ENCODE measurements at regions not wholly inside any gene's neighbourhood (a gene's known extent, or its start where the extent isn't known, plus 50 kb on each side); places are given as distances from the start of the nearest gene placed in this dataset.

DNA sequence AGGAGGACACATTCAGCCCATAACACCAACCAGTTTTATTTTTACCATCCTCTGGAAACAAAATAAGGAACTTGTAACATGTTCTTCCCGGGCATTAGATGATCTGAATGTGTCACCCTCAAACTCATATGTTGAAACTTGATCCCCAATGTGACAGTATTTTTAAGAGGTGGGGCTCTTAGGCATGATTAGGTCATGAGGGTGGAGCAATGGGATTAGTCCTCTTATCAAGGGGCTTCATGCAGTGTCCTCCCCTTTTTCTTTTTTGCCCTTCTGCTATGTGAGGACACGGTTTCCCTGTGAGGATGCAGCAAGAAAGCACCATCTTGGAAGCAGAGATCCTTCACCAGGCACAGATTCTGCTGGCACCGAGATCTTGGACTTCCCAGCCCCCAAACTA, 401.5 kb upstream of the TRIB2 start:
- TF ChIP-seq, protein P1, sequence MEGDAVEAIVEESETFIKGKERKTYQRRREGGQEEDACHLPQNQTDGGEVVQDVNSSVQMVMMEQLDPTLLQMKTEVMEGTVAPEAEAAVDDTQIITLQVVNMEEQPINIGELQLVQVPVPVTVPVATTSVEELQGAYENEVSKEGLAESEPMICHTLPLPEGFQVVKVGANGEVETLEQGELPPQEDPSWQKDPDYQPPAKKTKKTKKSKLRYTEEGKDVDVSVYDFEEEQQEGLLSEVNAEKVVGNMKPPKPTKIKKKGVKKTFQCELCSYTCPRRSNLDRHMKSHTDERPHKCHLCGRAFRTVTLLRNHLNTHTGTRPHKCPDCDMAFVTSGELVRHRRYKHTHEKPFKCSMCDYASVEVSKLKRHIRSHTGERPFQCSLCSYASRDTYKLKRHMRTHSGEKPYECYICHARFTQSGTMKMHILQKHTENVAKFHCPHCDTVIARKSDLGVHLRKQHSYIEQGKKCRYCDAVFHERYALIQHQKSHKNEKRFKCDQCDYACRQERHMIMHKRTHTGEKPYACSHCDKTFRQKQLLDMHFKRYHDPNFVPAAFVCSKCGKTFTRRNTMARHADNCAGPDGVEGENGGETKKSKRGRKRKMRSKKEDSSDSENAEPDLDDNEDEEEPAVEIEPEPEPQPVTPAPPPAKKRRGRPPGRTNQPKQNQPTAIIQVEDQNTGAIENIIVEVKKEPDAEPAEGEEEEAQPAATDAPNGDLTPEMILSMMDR (IDR thresholded peaks at IDR 0.05; ENCODE audit: low read depth, low read length) = no peak
- no peak for TF ChIP-seq EZH2phosphoT487 (IDR thresholded peaks at IDR 0.05; ENCODE audit: low read depth)
